Gastrocnemius medialis (tissue), 4 donors: ENCODE measurements at regions not wholly inside any gene's neighbourhood (a gene's known extent, or its start where the extent isn't known, plus 50 kb on each side); places are given as distances from the start of the nearest gene placed in this dataset.

ENCODE experiments used
- POLR2A ChIP-seq, 2 donors: fragments of 450-650 bp; IDR thresholded peaks; one replicate each; pipeline ENCODE4 v1.6.1; 2017; ENCODE audit warnings: antibody characterized with exemption in 2 of 2, mild to moderate bottlenecking in 2 of 2, moderate library complexity in 2 of 2
- TF ChIP-seq, protein P1 (sequence below), 5 experiments: fragments of 450-650 bp in 3 of 5; fragments of 200-600 bp in 2 of 5; sonication (generic) in 2 of 5; IDR thresholded peaks in 4 of 5; conservative IDR thresholded peaks in 1 of 5; 1 replicate in 4 of 5; 2 replicates in 1 of 5; pipeline ENCODE4 v1.5.1; 2016 to 2019; ENCODE audit warnings: antibody characterized with exemption in 5 of 5, mild to moderate bottlenecking in 3 of 5, moderate library complexity in 3 of 5

DNA sequence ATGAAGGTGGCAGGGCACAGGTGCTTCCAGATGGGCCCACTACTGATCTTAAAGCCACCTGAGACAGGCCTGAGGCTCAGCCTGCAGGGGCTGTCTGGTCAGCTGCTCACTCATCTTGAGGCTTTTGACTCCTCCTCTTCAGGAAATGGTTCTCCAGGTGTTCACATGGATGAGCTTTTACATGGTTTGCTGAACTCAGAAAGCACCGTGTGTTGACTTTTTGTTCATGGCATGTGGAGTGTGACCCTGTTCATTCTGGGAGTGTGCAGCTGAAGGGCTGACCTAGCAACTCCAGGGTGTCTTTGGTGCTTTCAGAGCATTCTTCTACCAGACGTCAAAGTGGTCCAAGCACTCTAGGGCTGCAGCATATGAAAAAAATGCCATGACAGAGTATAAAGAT is 111.1 kb downstream of the CCNG2 start:
- TF ChIP-seq, protein P1, sequence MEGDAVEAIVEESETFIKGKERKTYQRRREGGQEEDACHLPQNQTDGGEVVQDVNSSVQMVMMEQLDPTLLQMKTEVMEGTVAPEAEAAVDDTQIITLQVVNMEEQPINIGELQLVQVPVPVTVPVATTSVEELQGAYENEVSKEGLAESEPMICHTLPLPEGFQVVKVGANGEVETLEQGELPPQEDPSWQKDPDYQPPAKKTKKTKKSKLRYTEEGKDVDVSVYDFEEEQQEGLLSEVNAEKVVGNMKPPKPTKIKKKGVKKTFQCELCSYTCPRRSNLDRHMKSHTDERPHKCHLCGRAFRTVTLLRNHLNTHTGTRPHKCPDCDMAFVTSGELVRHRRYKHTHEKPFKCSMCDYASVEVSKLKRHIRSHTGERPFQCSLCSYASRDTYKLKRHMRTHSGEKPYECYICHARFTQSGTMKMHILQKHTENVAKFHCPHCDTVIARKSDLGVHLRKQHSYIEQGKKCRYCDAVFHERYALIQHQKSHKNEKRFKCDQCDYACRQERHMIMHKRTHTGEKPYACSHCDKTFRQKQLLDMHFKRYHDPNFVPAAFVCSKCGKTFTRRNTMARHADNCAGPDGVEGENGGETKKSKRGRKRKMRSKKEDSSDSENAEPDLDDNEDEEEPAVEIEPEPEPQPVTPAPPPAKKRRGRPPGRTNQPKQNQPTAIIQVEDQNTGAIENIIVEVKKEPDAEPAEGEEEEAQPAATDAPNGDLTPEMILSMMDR (IDR thresholded peaks at IDR 0.05 in 4 of 5, conservative IDR thresholded peaks at IDR 0.05 in 1 of 5): no peak
- no peak for TF ChIP-seq POLR2A (IDR thresholded peaks at IDR 0.05)
